CD14-positive monocyte (primary cell): ENCODE measurements at regions not wholly inside any gene's neighbourhood (a gene's known extent, or its start where the extent isn't known, plus 50 kb on each side); places are given as distances from the start of the nearest gene placed in this dataset.

Source experiments
- DNase-seq, 3 donors: peaks; one replicate each; pipeline ENCODE4 v3.0.0-alpha.2; 2011 to 2022
- H2AFZ ChIP-seq: 2 replicates; pipeline ENCODE4 v1.6.0; 2012; ENCODE audit warnings: mild to moderate bottlenecking, low read depth, low read length, inconsistent platforms; ENCODE audit not compliant: insufficient read depth, poor library complexity, severe bottlenecking
- H3K27ac ChIP-seq, 2 donors: 1 replicate in 1 of 2; 2 replicates in 1 of 2; pipeline ENCODE4 v1.5.1; 2012 to 2013; ENCODE audit warnings: low read length in 2 of 2, control low read depth in 1 of 2, inconsistent platforms in 1 of 2, low read depth in 1 of 2, mild to moderate bottlenecking in 1 of 2
- H3K27me3 ChIP-seq, 2 donors: one replicate each; pipeline versions ENCODE4 v1.6.0 to v1.6.1; 2011 to 2013; ENCODE audit warnings: low read length in 2 of 2; ENCODE audit not compliant: control insufficient read depth in 2 of 2, insufficient read depth in 2 of 2
- H3K36me3 ChIP-seq, 2 donors: replicated peaks in 1 of 2; 1 replicate in 1 of 2; 2 replicates in 1 of 2; pipeline versions ENCODE4 v1.5.1 to v1.6.1; 2012 to 2013; ENCODE audit warnings: low read length in 2 of 2, control low read depth in 1 of 2, inconsistent platforms in 1 of 2, mild to moderate bottlenecking in 1 of 2; ENCODE audit not compliant: insufficient read depth in 2 of 2, control insufficient read depth in 1 of 2
- H3K4me1 ChIP-seq, 2 donors: 1 replicate in 1 of 2; 2 replicates in 1 of 2; pipeline versions ENCODE4 v1.5.1 to v1.6.1; 2012 to 2013; ENCODE audit warnings: low read length in 2 of 2, control low read depth in 1 of 2, inconsistent platforms in 1 of 2, mild to moderate bottlenecking in 1 of 2, moderate library complexity in 1 of 2; ENCODE audit not compliant: insufficient read depth in 2 of 2, control insufficient read depth in 1 of 2
- H3K4me2 ChIP-seq: replicated peaks from 2 replicates; pipeline ENCODE3; 2012; ENCODE audit warnings: low read length, moderate library complexity, mild to moderate bottlenecking; ENCODE audit not compliant: poor library complexity, severe bottlenecking; ENCODE audit errors: extremely low read depth
- H3K4me3 ChIP-seq, 3 experiments: fragments of 200-600 bp in 1 of 3; sonication (generic) in 1 of 3; replicated peaks in 1 of 3; 1 replicate in 2 of 3; 2 replicates in 1 of 3; pipeline ENCODE4 v1.5.1; 2011 to 2013; ENCODE audit warnings: low read length in 3 of 3, mild to moderate bottlenecking in 3 of 3, control low read depth in 2 of 3, low read depth in 2 of 3, inconsistent platforms in 1 of 3, moderate library complexity in 1 of 3
- H3K79me2 ChIP-seq: 2 replicates; pipeline ENCODE4 v1.6.0; 2012; ENCODE audit warnings: mild to moderate bottlenecking, control low read depth, inconsistent platforms, low read length, moderate library complexity; ENCODE audit not compliant: insufficient read depth
- H3K9ac ChIP-seq: 2 replicates; pipeline ENCODE4 v1.6.0; 2017; ENCODE audit warnings: low read length, mild to moderate bottlenecking; ENCODE audit not compliant: insufficient read depth, poor library complexity, severe bottlenecking
- H3K9me3 ChIP-seq, 2 donors: replicated peaks in 1 of 2; 1 replicate in 1 of 2; 2 replicates in 1 of 2; pipeline versions ENCODE4 v1.5.1 to v1.6.1; 2012 to 2013; ENCODE audit warnings: low read length in 2 of 2, control low read depth in 1 of 2; ENCODE audit not compliant: control insufficient read depth in 1 of 2, insufficient read depth in 1 of 2
- H4K20me1 ChIP-seq: 2 replicates; pipeline ENCODE4 v1.6.0; 2012; ENCODE audit warnings: mild to moderate bottlenecking, low read length, control low read depth, moderate library complexity; ENCODE audit not compliant: insufficient read depth
- H3K27ac Mint-ChIP-seq, 7 donors: one replicate each; pipeline ENCODE4 v1.8.0; 2020; ENCODE audit warnings: mild to moderate bottlenecking in 7 of 7, mixed read lengths in 7 of 7, moderate library complexity in 6 of 7, inconsistent platforms in 2 of 7
- H3K27me3 Mint-ChIP-seq, 3 donors: one replicate each; pipeline ENCODE4 v1.8.0; 2021 to 2022; ENCODE audit warnings: low read depth in 3 of 3, mild to moderate bottlenecking in 3 of 3, mixed read lengths in 3 of 3, moderate library complexity in 3 of 3, inconsistent platforms in 1 of 3
- H3K36me3 Mint-ChIP-seq, 2 donors: one replicate each; pipeline ENCODE4 v1.8.0; 2020; ENCODE audit warnings: mixed read lengths in 2 of 2, inconsistent platforms in 1 of 2, mild to moderate bottlenecking in 1 of 2
- H3K4me1 Mint-ChIP-seq: one replicate; pipeline ENCODE4 v1.8.0; 2020; ENCODE audit warnings: mild to moderate bottlenecking, mixed read lengths
- H3K4me3 Mint-ChIP-seq, 2 donors: one replicate each; pipeline ENCODE4 v1.8.0; 2020; ENCODE audit warnings: mild to moderate bottlenecking in 2 of 2, mixed read lengths in 2 of 2, moderate library complexity in 1 of 2
- H3K9me3 Mint-ChIP-seq, 7 donors: one replicate each; pipeline ENCODE4 v1.8.0; 2020 to 2022; ENCODE audit warnings: mixed read lengths in 7 of 7, mild to moderate bottlenecking in 6 of 7, moderate library complexity in 6 of 7, inconsistent platforms in 2 of 7
- CTCF ChIP-seq: fragments of 200-600 bp; IDR thresholded peaks from one replicate; pipeline ENCODE4 v1.8.0; 2022; ENCODE audit warnings: antibody characterized with exemption, mild to moderate bottlenecking
- WGBS: methylation state at CpG from one replicate; pipeline ENCODE4 v1.1.5; 2013; ENCODE audit warnings: missing lambda C conversion rate; ENCODE audit not compliant: insufficient coverage; 5-methylcytosine and 5-hydroxymethylcytosine counted together
- intact Hi-C, 2 donors: fragments of 100-400 bp; cut with micrococcal nuclease; formaldehyde crosslinking; loops; one replicate each; pipeline versions ENCODE4 v1.15.0 to v1.15.1; 2023

GRCh38 chr15:95442107-95442719, 888.3 kb upstream of the NR2F2 start:
- no peaks in the 10 kb centered on the region for H3K27me3 ChIP-seq
- H3K9me3 Mint-ChIP-seq, result peaks cover 0 to 6% (median 0%) of the 10 kb centered on the region in 7 donors
- no peak for TF ChIP-seq CTCF
- H3K27me3 Mint-ChIP-seq, result peaks cover 0 to 2% (median 1%) of the 10 kb centered on the region in 3 donors
- no peak overlapping the region for H3K4me3 Mint-ChIP-seq
- WGBS, result no CpG with 5 or more reads among the region's 7 CpGs
- H3K9ac ChIP-seq, result no peak overlapping the region
- H3K4me3 ChIP-seq, result no peak overlapping the region
- no peaks in the 10 kb centered on the region for H4K20me1 ChIP-seq
- H3K4me1 Mint-ChIP-seq, result no peaks in the 10 kb centered on the region
- H3K9me3 ChIP-seq, result no peaks in the 10 kb centered on the region
- no peak overlapping the region for H3K4me2 ChIP-seq
- H2AFZ ChIP-seq, result no peak overlapping the region
- no peaks in the 10 kb centered on the region for H3K4me1 ChIP-seq
- H3K36me3 Mint-ChIP-seq, result no peaks in the 10 kb centered on the region
- no peaks in the 10 kb centered on the region for H3K36me3 ChIP-seq
- H3K27ac Mint-ChIP-seq, result no peak overlapping the region
- no peaks in the 10 kb centered on the region for H3K79me2 ChIP-seq
- intact Hi-C loops, result no loop called here
- DNase-seq, result no peak
- H3K27ac ChIP-seq, result no peak overlapping the region

- H3K27me3 Mint-ChIP-seq, result peaks cover 0 to 1% (median 1%) of the 10 kb centered on the region in 3 donors
- Histone ChIP-seq H3K9ac (no peak overlapping the region), H3K4me3 (no peak overlapping the region), H3K9me3 (no peaks in the 10 kb centered on the region), H3K36me3 (no peaks in the 10 kb centered on the region), H4K20me1 (no peaks in the 10 kb centered on the region), H3K4me1 (no peaks in the 10 kb centered on the region), H3K79me2 (no peaks in the 10 kb centered on the region), H3K27me3 (no peaks in the 10 kb centered on the region), H3K27ac (no peak overlapping the region), H2AFZ (no peak overlapping the region), H3K4me2 (no peak overlapping the region)
- no peaks in the 10 kb centered on the region for H3K4me1 Mint-ChIP-seq
- intact Hi-C loops, result no loop called here
- DNase-seq, result no peak
- TF ChIP-seq CTCF, result no peak
- H3K4me3 Mint-ChIP-seq, result no peak overlapping the region
- H3K36me3 Mint-ChIP-seq, result no peaks in the 10 kb centered on the region
- no peak overlapping the region for H3K27ac Mint-ChIP-seq
- 91% methylated on average over 4 of the region's 4 CpGs for WGBS
- H3K9me3 Mint-ChIP-seq, result peaks cover 0 to 7% (median 0%) of the 10 kb centered on the region in 7 donors
Observed at GRCh38 chr15:95444860-95445259, 885.6 kb upstream of the NR2F2 start.
